ENCODE measurements at regions not wholly inside any gene's neighbourhood (a gene's known extent, or its start where the extent isn't known, plus 50 kb on each side); places are given as distances from the start of the nearest gene placed in this dataset.
A peak's percentile ranks its signal among the peaks of the same experiment; 100 is the strongest.

- H3K27me3 ChIP-seq (ENCODE audit: insufficient read depth, poor library complexity, severe bottlenecking): peaks cover 5% of the 10 kb centered on the region
- TF ChIP-seq CTCF (IDR thresholded peaks at IDR 0.05; ENCODE audit: poor library complexity, severe bottlenecking): no peak
Measured at GRCh38 chr1:191162762-191163161, 685.1 kb upstream of the BRINP3 start.

GRCh38 chr1:191163621-191164020 is 686.0 kb upstream of the BRINP3 start:
- Histone ChIP-seq H3K27me3 (ENCODE audit: insufficient read depth, poor library complexity, severe bottlenecking) (peaks cover 5% of the 10 kb centered on the region), H3K4me3 (ENCODE audit: severe bottlenecking) (no peak overlapping the region), H3K9me3 (ENCODE audit: severe bottlenecking) (no peaks in the 10 kb centered on the region), H3K4me1 (ENCODE audit: insufficient read depth, poor library complexity, severe bottlenecking) (no peaks in the 10 kb centered on the region), H3K27ac (ENCODE audit: poor library complexity, severe bottlenecking) (no peak overlapping the region), H3K36me3 (ENCODE audit: low read depth) (no peaks in the 10 kb centered on the region)
- TF ChIP-seq CTCF (IDR thresholded peaks at IDR 0.05; ENCODE audit: poor library complexity, severe bottlenecking): no peak
- ATAC-seq (ENCODE audit: low read depth): no peak
- no peak for DNase-seq (ENCODE audit: low spot score)

More at GRCh38 chr1:191162762-191163161, 685.1 kb upstream of the BRINP3 start:
- Histone ChIP-seq H3K27ac (ENCODE audit: poor library complexity, severe bottlenecking) (no peak overlapping the region), H3K36me3 (ENCODE audit: low read depth) (no peaks in the 10 kb centered on the region), H3K4me1 (ENCODE audit: insufficient read depth, poor library complexity, severe bottlenecking) (no peaks in the 10 kb centered on the region), H3K9me3 (ENCODE audit: severe bottlenecking) (no peaks in the 10 kb centered on the region), H3K4me3 (ENCODE audit: severe bottlenecking) (no peak overlapping the region)
- ATAC-seq (ENCODE audit: low read depth) (no peak), DNase-seq (ENCODE audit: low spot score) (no peak)

GRCh38 chr1:191174298-191174697 is 696.6 kb upstream of the BRINP3 start:
- no peak overlapping the region for H3K4me3 ChIP-seq (ENCODE audit: severe bottlenecking)
- no peak for DNase-seq (ENCODE audit: low spot score)

GRCh38 chr1:191176131-191176530 is 698.5 kb upstream of the BRINP3 start:
- no peaks in the 10 kb centered on the region for H3K36me3 ChIP-seq (ENCODE audit: low read depth)
- H3K27me3 ChIP-seq (ENCODE audit: insufficient read depth, poor library complexity, severe bottlenecking): no peaks in the 10 kb centered on the region
- no peak overlapping the region for H3K4me3 ChIP-seq (ENCODE audit: severe bottlenecking)
- no peak for TF ChIP-seq CTCF (IDR thresholded peaks at IDR 0.05; ENCODE audit: poor library complexity, severe bottlenecking)
- H3K27ac ChIP-seq (ENCODE audit: poor library complexity, severe bottlenecking): no peak overlapping the region
- no peaks in the 10 kb centered on the region for H3K9me3 ChIP-seq (ENCODE audit: severe bottlenecking)
- no peak for ATAC-seq (ENCODE audit: low read depth)
- no peaks in the 10 kb centered on the region for H3K4me1 ChIP-seq (ENCODE audit: insufficient read depth, poor library complexity, severe bottlenecking)
- DNase-seq (ENCODE audit: low spot score): no peak

More at GRCh38 chr1:191174298-191174697, 696.6 kb upstream of the BRINP3 start:
- TF ChIP-seq CTCF (IDR thresholded peaks at IDR 0.05; ENCODE audit: poor library complexity, severe bottlenecking): no peak
- no peak for ATAC-seq (ENCODE audit: low read depth)
- no peak overlapping the region for H3K27ac ChIP-seq (ENCODE audit: poor library complexity, severe bottlenecking)
- no peaks in the 10 kb centered on the region for H3K4me1 ChIP-seq (ENCODE audit: insufficient read depth, poor library complexity, severe bottlenecking)
- no peaks in the 10 kb centered on the region for H3K36me3 ChIP-seq (ENCODE audit: low read depth)
- no peaks in the 10 kb centered on the region for H3K27me3 ChIP-seq (ENCODE audit: insufficient read depth, poor library complexity, severe bottlenecking)
- no peaks in the 10 kb centered on the region for H3K9me3 ChIP-seq (ENCODE audit: severe bottlenecking)

GRCh38 chr1:191206513-191207207 is 729.0 kb upstream of the BRINP3 start:
- no peak for DNase-seq (ENCODE audit: low spot score)
- H3K27ac ChIP-seq (ENCODE audit: poor library complexity, severe bottlenecking): no peak overlapping the region
- no peak overlapping the region for H3K4me3 ChIP-seq (ENCODE audit: severe bottlenecking)
- no peaks in the 10 kb centered on the region for H3K9me3 ChIP-seq (ENCODE audit: severe bottlenecking)
- no peak for TF ChIP-seq CTCF (IDR thresholded peaks at IDR 0.05; ENCODE audit: poor library complexity, severe bottlenecking)
- no peaks in the 10 kb centered on the region for H3K36me3 ChIP-seq (ENCODE audit: low read depth)
- ATAC-seq (ENCODE audit: low read depth): peak; percentile 36; the same call in 1 of the 3 replicates
- no peaks in the 10 kb centered on the region for H3K27me3 ChIP-seq (ENCODE audit: insufficient read depth, poor library complexity, severe bottlenecking)
- H3K4me1 ChIP-seq (ENCODE audit: insufficient read depth, poor library complexity, severe bottlenecking): no peaks in the 10 kb centered on the region
